Uterus (tissue), 3 donors: ENCODE measurements at regions not wholly inside any gene's neighbourhood (a gene's known extent, or its start where the extent isn't known, plus 50 kb on each side); places are given as distances from the start of the nearest gene placed in this dataset.

Experiments
- DNase-seq, 2 donors: peaks; one replicate each; pipeline ENCODE4 v3.0.0-alpha.2; 2019 to 2020
- H3K27ac ChIP-seq, 2 donors: fragments of 200-600 bp; sonication (generic); 1 replicate in 1 of 2; 2 replicates in 1 of 2; pipeline ENCODE4 v1.5.1; 2016 to 2018
- H3K27me3 ChIP-seq, 2 donors: fragments of 200-600 bp; sonication (generic); one replicate each; pipeline ENCODE4 v1.5.1; 2018 to 2019; ENCODE audit warnings: control low read depth in 1 of 2
- H3K36me3 ChIP-seq, 2 donors: fragments of 200-600 bp; sonication (generic); one replicate each; pipeline ENCODE4 v1.5.1; 2019; ENCODE audit warnings: control low read depth in 1 of 2
- H3K4me1 ChIP-seq, 2 donors: fragments of 200-600 bp; sonication (generic); one replicate each; pipeline ENCODE4 v1.5.1; 2018 to 2019; ENCODE audit warnings: control low read depth in 1 of 2
- H3K4me3 ChIP-seq, 2 donors: fragments of 200-600 bp; sonication (generic); 1 replicate in 1 of 2; 2 replicates in 1 of 2; pipeline ENCODE4 v1.5.1; 2018 to 2019; ENCODE audit warnings: mild to moderate bottlenecking in 1 of 2
- H3K9me3 ChIP-seq, 2 donors: fragments of 200-600 bp; sonication (generic); one replicate each; pipeline ENCODE4 v1.5.1; 2019; ENCODE audit warnings: control low read depth in 1 of 2
- CTCF ChIP-seq, 4 experiments: fragments of 200-600 bp in 2 of 4; fragments of 450-650 bp in 2 of 4; sonication (generic) in 2 of 4; IDR thresholded peaks; one replicate each; pipeline ENCODE4 v1.5.1; 2016 to 2019; ENCODE audit warnings: antibody characterized with exemption in 4 of 4, mild to moderate bottlenecking in 2 of 4, moderate library complexity in 1 of 4
- POLR2A ChIP-seq, 2 donors: fragments of 450-650 bp; IDR thresholded peaks; one replicate each; pipeline ENCODE4 v1.6.1; 2016; ENCODE audit warnings: antibody characterized with exemption in 2 of 2, mild to moderate bottlenecking in 1 of 2, moderate library complexity in 1 of 2
- intact Hi-C: fragments of 100-400 bp; cut with DNase I; formaldehyde crosslinking; loops from one replicate; pipeline ENCODE4 v1.15.1; 2023; ENCODE audit warnings: low total_unique reads
- donor health status: DM: yes; HTN: yes; CAD: no.

DNA sequence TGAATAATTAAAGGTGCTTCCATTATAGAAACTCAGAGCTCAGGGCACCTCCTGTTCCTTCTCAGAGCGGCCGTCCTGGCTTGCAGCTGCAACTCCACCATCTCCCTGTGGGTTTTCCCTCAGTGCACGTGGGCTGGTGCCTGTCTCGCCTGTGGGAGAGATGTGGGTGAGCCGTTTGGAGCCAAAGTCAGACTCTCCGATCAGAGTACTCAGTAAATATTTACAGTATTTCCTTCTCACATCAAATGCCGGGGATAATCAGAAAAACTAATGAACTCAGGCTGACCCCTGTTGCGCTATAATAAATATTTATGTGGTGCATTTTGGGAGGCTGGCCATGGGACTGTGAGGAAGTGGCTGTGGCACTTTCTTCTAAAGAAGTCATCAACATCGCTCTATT, 155.8 kb upstream of the HABP2 start:
- Histone ChIP-seq H3K9me3 (no peaks in the 10 kb centered on the region), H3K4me1 (no peaks in the 10 kb centered on the region), H3K4me3 (no peak overlapping the region), H3K27me3 (no peaks in the 10 kb centered on the region), H3K27ac (no peak overlapping the region), H3K36me3 (no peaks in the 10 kb centered on the region)
- TF ChIP-seq CTCF (IDR thresholded peaks at IDR 0.05): no peak
- no peak for TF ChIP-seq POLR2A (IDR thresholded peaks at IDR 0.05)
- intact Hi-C loops: no loop called here
- DNase-seq: no peak

- no peak for DNase-seq
- no peak for TF ChIP-seq CTCF (IDR thresholded peaks at IDR 0.05)
- TF ChIP-seq POLR2A (IDR thresholded peaks at IDR 0.05): no peak
- intact Hi-C loops: no loop called here
- Histone ChIP-seq H3K4me3 (no peak overlapping the region), H3K9me3 (no peaks in the 10 kb centered on the region), H3K36me3 (no peaks in the 10 kb centered on the region), H3K4me1 (no peaks in the 10 kb centered on the region), H3K27ac (no peak overlapping the region), H3K27me3 (no peaks in the 10 kb centered on the region)
Measured at GRCh38 chr10:113399065-113399464, 153.8 kb upstream of the HABP2 start.

DNA sequence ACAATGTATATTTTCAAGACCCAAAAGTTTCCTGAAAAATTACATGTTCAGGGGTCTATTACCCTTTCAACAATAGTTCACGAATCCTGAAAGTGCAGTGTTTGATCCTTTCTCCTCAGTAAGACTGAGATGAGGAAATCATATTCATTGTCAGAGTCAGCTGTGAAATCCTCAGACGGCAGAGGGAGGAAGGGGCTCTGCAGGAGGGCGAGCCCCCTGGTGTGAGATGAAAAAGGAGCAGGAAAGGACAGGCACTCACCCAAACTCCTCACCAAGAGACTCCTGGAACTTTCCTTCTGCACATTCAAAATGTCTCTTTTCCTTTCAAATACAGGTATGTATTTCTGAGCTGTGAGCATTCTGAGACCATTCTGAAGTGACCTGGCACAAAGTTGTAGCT, 150.3 kb upstream of the HABP2 start:
- TF ChIP-seq POLR2A (IDR thresholded peaks at IDR 0.05) (no peak), CTCF (IDR thresholded peaks at IDR 0.05) (no peak)
- Histone ChIP-seq H3K9me3 (no peaks in the 10 kb centered on the region), H3K27me3 (no peaks in the 10 kb centered on the region), H3K4me1 (no peaks in the 10 kb centered on the region), H3K4me3 (no peak overlapping the region), H3K27ac (no peak overlapping the region), H3K36me3 (no peaks in the 10 kb centered on the region)
- intact Hi-C loops: no loop called here
- no peak for DNase-seq

DNA sequence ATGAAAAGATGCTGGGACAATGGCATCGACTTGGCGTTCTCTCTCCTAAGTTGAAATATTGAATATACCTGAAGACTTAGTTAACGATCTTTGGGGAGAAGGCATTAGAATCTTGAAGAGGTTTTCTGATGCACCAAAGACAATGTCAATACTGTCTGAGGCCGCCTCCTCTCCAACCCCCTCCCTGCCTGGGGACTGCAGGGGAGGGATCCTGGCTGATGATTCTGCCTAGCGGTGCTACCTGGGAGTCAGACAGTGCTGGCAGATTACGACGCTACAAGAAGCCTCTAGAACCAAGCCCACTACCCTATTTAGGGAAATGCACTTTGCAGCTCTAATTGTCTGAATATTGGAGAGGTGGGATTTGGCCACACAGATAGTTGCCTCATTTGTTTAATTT, 145.6 kb upstream of the HABP2 start:
- H3K36me3 ChIP-seq: no peaks in the 10 kb centered on the region
- TF ChIP-seq CTCF (IDR thresholded peaks at IDR 0.05): no peak
- no peak for TF ChIP-seq POLR2A (IDR thresholded peaks at IDR 0.05)
- H3K4me3 ChIP-seq: no peak overlapping the region
- no peaks in the 10 kb centered on the region for H3K4me1 ChIP-seq
- DNase-seq: no peak
- no peaks in the 10 kb centered on the region for H3K9me3 ChIP-seq
- intact Hi-C loops: no loop called here
- H3K27ac ChIP-seq: no peak overlapping the region
- H3K27me3 ChIP-seq: no peaks in the 10 kb centered on the region

DNA sequence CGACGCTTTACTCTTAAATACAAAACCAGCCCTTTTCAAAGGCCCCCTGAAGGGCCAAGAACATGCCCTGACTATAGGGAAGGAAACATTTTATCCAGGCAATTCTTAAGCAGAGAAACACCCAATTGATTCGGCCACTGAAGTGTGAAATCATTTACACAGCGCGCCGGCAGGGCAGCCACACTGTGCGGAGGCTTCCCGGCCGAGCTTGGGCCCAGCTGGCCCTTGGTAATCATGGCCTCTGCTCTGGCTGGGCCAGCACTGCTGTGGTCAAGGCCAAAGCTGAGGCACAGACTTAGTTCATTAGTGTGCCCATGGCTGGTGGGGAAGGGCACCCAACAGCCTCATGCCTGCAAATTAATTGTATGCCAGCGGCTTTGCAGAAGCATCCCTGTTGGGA, 143.7 kb upstream of the HABP2 start:
- no peak overlapping the region for H3K4me3 ChIP-seq
- no peaks in the 10 kb centered on the region for H3K4me1 ChIP-seq
- DNase-seq: no peak
- no peaks in the 10 kb centered on the region for H3K36me3 ChIP-seq
- no peaks in the 10 kb centered on the region for H3K9me3 ChIP-seq
- intact Hi-C loops: no loop called here
- TF ChIP-seq CTCF (IDR thresholded peaks at IDR 0.05) (no peak), POLR2A (IDR thresholded peaks at IDR 0.05) (no peak)
- no peaks in the 10 kb centered on the region for H3K27me3 ChIP-seq
- no peak overlapping the region for H3K27ac ChIP-seq
